ENCODE measurements at regions not wholly inside any gene's neighbourhood (a gene's known extent, or its start where the extent isn't known, plus 50 kb on each side); places are given as distances from the start of the nearest gene placed in this dataset.
"Not testable (repeated sequence)": the region's sequence is repeated elsewhere in the genome, so short reads cannot be mapped to it uniquely, and the experiment has no call there.

DNA sequence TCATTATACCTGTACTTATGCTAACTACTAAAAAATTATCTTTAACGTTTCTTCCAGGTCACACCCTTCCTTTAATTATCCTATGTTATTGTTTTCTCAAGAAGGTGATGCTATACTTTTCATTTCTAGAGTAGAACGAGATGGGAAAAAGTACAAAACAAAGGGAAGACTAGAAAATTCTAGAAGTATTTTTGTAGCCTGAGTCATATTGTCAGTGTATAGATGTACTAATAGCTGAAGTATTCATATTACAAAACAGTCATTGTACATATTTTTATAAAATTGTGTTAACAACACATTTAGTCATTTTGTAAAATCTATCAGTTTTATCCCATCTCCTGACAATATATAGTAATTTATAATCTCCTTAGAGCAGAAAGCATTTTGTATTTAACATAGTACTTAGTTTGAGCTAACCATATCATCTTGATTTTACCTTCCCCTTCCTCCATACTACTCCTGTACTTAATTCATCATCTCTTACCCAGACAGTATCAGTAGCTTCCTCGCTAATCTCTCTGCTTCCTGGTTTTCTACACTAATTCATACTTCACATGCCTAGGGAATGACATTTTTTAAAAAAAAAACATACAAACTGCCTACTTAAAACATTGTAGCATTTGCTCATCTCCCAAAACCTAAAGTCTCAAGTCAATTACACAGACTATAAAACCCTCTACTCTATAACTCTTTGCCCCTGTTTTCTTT, 920.9 kb downstream of the RPS29 start:
- Mint-ChIP-seq H3K36me3 (peaks cover 2% of the 10 kb centered on the region), H3K4me3 (no peak overlapping the region), H3K9me3 (peaks cover 0 to 7% (median 5%) of the 10 kb centered on the region in 3 donors), H3K27me3 (no peaks in the 10 kb centered on the region), H3K27ac (no peak overlapping the region), H3K4me1 (no peaks in the 10 kb centered on the region)

DNA sequence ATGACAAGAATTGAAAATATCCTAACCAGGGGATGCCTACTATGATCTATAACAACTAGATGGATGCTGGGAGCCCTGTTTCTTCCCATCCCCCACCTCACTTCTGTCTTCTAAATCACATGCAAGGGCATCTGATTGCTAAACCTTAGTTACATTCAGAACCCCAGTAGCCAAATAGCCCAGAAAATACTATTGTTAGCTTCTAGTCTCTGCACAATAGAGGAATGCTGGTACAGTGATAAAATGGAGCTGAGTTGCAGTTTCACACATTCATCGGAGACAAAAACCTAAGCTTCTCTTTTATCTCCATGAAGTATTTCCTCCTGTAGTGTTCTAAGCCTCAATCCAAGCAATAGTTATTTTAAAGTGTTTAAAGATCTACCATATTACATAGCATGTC, 942.9 kb downstream of the RPS29 start:
- Mint-ChIP-seq H3K27me3 (peaks cover 2% of the 10 kb centered on the region), H3K4me1 (no peaks in the 10 kb centered on the region), H3K36me3 (peaks cover 2% of the 10 kb centered on the region), H3K9me3 (no peaks in the 10 kb centered on the region), H3K4me3 (no peak overlapping the region), H3K27ac (no peak overlapping the region)

DNA sequence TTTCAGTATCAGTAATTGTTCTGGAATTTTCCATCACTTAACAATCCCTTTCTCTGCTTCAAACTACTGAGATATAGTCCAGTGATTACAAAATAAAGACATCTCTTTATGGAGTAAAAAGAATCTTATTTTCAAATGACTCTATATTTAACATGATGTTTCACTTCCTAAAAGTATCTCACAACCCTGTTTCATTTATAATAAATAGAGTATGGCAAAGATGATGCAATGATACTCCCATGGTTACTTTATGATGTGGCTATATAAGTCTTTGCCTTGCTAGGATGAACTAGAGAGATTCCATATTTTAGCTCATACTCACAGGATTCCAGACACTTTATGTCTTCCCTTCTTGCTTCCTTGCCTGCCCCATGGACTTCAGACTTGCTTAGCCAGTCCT, 953.5 kb upstream of the MDGA2 start:
- Mint-ChIP-seq H3K27me3 (no peaks in the 10 kb centered on the region), H3K27ac (no peak overlapping the region), H3K36me3 (peaks cover 2% of the 10 kb centered on the region), H3K4me3 (no peak overlapping the region), H3K4me1 (peaks cover 0 to 4% (median 2%) of the 10 kb centered on the region in 3 donors), H3K9me3 (peaks cover 0 to 5% (median 0%) of the 10 kb centered on the region in 3 donors)

DNA sequence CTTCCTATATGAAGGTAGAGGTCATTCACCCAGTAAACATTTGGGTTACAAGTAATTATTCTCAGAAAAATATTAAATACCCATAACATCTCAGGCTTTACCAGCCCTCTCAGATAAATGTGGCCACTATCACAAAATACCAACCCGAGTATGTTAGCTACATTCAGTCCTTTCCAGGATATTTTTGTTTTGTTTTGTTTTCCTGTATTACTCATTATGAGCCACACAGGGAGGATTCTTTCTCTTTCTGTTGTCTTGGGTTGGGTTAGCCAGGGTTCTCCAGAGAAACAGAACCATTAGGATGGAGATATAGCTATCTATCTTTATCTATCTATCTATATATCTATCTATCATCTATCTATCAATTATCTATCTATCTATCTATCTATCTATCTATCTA, 947.6 kb upstream of the MDGA2 start:
- no peak overlapping the region for H3K4me3 Mint-ChIP-seq
- no peaks in the 10 kb centered on the region for H3K27me3 Mint-ChIP-seq
- no peak overlapping the region for H3K27ac Mint-ChIP-seq
- no peaks in the 10 kb centered on the region for H3K9me3 Mint-ChIP-seq
- peaks cover 0 to under 1% (median 0%) of the 10 kb centered on the region in 3 donors for H3K4me1 Mint-ChIP-seq
- no peaks in the 10 kb centered on the region for H3K36me3 Mint-ChIP-seq

DNA sequence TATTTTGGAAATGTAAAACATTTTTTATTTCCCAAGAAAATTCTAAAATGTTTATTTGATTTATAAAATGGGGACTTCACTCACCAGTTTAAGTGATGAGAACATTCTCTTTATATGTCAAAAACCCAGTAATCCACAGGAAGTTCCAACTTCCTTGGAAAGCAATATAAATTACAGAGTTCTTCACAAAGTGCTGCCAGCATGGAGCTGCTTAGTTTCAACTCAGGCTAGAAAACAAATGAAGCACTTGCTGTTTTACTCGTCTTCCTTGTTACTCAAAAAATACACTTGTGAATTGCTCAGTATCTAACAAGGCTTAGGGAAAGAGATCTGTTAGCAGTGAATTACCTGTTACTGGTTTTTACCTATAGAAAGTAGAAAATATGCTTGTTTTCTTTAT, 942.7 kb upstream of the MDGA2 start:
- Mint-ChIP-seq H3K9me3 (no peaks in the 10 kb centered on the region), H3K4me3 (no peak overlapping the region), H3K27me3 (no peaks in the 10 kb centered on the region), H3K27ac (no peak overlapping the region), H3K4me1 (no peaks in the 10 kb centered on the region), H3K36me3 (no peaks in the 10 kb centered on the region)

DNA sequence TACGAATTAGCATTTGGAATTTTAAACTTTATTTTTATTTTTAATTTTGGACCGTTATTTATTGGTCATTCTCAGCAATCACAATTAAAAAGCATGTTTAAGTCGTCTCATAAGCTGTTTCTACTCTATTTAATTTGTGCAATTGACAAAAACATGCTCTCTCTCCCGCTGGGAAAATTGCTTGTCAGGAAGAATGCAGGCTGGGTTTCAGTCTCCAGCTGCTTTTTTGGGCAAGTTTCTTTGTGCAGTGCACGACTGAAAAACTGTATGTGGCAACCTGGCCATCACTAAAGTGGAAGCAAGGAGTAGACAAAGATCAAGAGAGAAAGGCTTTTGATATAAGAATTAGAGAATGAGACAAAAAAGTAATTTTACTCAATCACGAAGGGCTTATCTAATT, 941.5 kb upstream of the MDGA2 start:
- Mint-ChIP-seq H3K27ac (no peak overlapping the region), H3K36me3 (no peaks in the 10 kb centered on the region), H3K27me3 (no peaks in the 10 kb centered on the region), H3K9me3 (peaks cover 0 to 2% (median 0%) of the 10 kb centered on the region in 3 donors), H3K4me3 (no peak overlapping the region), H3K4me1 (no peaks in the 10 kb centered on the region)

DNA sequence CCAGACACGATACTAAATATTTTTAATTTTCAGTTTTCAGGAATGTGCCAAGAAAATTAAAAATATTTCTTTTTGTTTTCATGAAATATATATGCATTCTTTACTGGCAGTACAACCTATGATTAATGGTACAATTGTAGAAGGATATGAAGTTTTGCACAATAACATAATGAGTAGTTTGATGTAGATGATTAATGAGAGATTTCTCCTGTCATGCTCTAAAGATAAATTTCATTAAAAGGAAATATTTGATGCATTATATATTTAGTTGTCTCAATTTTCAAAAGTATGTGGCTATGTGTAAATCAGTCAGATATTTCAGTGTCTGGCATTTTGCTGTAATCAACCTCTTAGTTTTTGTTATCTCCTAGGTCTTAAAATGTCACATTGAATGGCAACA, 940.2 kb upstream of the MDGA2 start:
- Mint-ChIP-seq H3K36me3 (no peaks in the 10 kb centered on the region), H3K27me3 (no peaks in the 10 kb centered on the region), H3K4me3 (no peak overlapping the region)

DNA sequence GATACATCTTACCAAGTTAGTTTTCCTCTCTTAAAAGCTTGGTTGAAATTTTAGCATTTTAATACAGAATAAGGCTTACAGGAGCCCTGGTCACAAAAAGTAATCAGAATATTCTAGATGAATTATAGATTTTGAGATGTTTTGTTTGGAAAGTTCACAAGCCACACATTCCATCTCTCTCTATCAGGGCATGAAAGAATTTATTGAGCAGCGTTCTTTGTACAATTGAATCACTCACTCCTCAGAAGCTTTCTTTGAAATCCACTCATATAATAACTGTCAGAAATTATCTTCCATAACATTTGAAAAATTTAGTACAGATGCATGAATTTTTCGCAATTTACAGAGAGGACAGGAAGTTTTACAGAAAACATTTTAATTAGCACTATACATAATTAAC, 938.6 kb upstream of the MDGA2 start:
- Mint-ChIP-seq H3K27me3 (no peaks in the 10 kb centered on the region), H3K4me1 (no peaks in the 10 kb centered on the region), H3K9me3 (peaks cover 0 to 2% (median 1%) of the 10 kb centered on the region in 3 donors), H3K4me3 (no peak overlapping the region), H3K36me3 (no peaks in the 10 kb centered on the region), H3K27ac (no peak overlapping the region)

More for the DNA sequence above, 940.2 kb upstream of the MDGA2 start:
- H3K4me1 Mint-ChIP-seq, result no peaks in the 10 kb centered on the region
- H3K27ac Mint-ChIP-seq, result no peak overlapping the region
- H3K9me3 Mint-ChIP-seq, result peaks cover 0 to 2% (median 0%) of the 10 kb centered on the region in 3 donors

DNA sequence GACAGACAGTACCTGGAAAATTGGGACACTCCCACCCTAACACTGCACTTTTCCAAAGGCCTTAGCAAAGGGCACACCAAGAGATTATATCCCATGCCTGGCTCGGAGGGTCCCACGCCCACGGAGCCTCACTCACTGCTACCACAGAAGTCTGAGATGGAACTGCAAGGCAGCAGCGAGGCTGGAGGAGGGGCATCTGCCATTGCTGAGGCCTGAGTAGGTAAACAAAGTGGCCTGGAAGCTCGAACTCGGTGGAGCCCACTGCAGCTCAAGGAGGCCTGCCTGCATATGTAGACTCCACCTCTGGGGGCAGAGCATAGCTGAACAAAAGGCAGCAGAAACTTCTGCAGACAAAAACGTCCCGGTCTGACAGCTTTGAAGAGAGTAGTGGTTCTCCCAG, 931.6 kb upstream of the MDGA2 start:
- H3K9me3 Mint-ChIP-seq, result not testable (repeated sequence)

DNA sequence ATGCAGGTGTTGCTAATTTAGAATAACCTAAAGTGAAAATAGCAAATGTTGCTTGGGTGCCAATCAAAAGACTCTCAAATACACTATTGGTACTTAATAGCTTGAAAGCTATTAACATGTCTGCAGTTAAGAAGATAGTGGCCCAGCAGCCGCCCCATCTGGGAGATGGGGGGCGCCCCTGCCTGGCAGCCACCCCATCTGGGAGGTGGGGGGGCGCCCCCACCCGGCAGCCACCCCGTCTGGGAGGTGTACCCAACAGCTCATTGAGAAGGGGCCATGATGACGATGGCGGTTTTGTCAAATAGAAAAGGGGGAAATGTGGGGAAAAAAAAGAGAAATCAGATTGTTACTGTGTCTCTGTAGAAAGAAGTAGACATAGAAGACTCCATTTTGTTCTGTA, 923.1 kb upstream of the MDGA2 start:
- Mint-ChIP-seq H3K36me3 (no peaks in the 10 kb centered on the region), H3K27ac (no peak overlapping the region), H3K9me3 (no peaks in the 10 kb centered on the region), H3K27me3 (no peaks in the 10 kb centered on the region), H3K4me3 (no peak overlapping the region), H3K4me1 (no peaks in the 10 kb centered on the region)

More for the DNA sequence above, 931.6 kb upstream of the MDGA2 start:
- not testable (repeated sequence) for H3K27ac Mint-ChIP-seq, H3K4me1 Mint-ChIP-seq, H3K36me3 Mint-ChIP-seq, H3K27me3 Mint-ChIP-seq, H3K4me3 Mint-ChIP-seq

DNA sequence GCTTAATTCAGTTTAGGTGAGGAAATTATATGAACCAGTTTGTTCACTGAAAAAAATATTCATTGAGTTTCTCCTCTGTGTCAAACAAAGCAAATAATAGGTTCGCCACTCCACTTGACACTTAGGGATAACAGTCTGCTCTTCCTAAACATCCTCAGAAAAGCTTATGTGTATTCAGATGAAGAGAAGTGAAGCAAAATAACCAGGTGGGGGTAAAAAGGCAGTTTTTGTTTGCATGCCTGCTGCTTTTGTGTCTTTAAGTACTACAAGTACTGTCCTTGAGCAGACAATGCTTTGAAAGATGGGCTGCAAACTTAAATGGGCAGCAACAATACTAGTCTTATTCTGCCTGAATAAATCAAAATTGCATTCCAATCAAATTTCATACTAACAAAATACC, 910.7 kb upstream of the MDGA2 start:
- Mint-ChIP-seq H3K9me3 (no peaks in the 10 kb centered on the region), H3K4me1 (no peaks in the 10 kb centered on the region), H3K27ac (no peak overlapping the region), H3K4me3 (no peak overlapping the region), H3K36me3 (no peaks in the 10 kb centered on the region), H3K27me3 (no peaks in the 10 kb centered on the region)

DNA sequence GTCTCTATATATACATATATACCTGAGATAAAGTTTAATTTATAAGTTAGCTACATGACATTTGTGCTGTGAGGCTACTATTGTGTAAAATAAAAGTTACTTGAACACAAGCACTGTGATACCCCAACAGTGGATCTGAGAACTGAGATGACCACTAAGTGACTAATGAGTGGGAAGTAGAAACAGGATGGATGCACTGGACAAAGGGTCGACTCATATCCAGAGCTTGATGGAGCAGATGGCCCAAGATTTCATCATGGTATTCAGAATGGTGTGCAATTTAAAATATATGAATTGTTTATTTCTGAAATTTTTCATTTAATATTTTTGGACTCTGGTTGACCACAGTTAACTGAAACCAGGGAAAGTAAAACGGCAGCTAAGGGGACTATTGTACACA, 908.6 kb upstream of the MDGA2 start:
- H3K4me1 Mint-ChIP-seq, result no peaks in the 10 kb centered on the region
- no peaks in the 10 kb centered on the region for H3K27me3 Mint-ChIP-seq
- no peaks in the 10 kb centered on the region for H3K36me3 Mint-ChIP-seq
- H3K4me3 Mint-ChIP-seq, result no peak overlapping the region
- H3K27ac Mint-ChIP-seq, result no peak overlapping the region
- H3K9me3 Mint-ChIP-seq, result no peaks in the 10 kb centered on the region

DNA sequence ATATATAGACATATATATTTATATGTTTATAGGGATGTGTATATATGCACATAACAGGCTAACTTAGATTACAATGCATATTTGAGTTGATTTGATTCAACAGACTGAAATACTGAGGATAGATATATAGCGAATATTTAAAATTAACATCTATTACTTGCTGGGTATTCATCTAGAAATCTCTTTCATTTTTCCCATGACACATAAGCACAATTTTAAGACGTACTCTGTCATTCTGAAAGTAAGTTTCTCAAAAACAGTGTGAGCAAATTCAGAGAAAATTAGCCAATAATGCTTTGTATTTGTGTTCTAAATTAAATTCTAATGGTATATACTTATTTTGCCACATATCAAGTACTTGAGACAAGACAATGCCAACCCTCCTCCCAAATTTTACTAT, 907.5 kb upstream of the MDGA2 start:
- Mint-ChIP-seq H3K36me3 (no peaks in the 10 kb centered on the region), H3K4me3 (no peak overlapping the region), H3K9me3 (no peaks in the 10 kb centered on the region), H3K27me3 (no peaks in the 10 kb centered on the region), H3K27ac (no peak overlapping the region), H3K4me1 (no peaks in the 10 kb centered on the region)

DNA sequence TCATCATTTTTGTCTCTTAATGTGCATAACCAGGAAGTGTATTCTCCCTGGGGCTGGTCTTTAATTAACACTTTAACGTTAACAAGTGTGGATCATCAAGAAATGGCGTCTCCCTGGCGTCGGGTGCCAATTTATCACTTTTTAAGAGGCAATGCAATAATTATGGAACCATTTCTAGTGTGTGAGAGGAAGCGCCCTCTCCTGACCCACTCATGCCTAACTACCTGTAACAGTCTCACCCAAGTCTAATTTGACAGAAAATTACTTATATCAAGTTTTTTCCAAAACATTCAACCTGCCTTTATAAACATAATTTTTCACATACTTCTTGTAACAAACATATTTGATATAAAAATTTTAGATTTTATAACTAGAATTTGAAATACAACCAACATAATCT, 905.3 kb upstream of the MDGA2 start:
- Mint-ChIP-seq H3K27me3 (no peaks in the 10 kb centered on the region), H3K4me1 (no peaks in the 10 kb centered on the region), H3K4me3 (no peak overlapping the region), H3K27ac (no peak overlapping the region), H3K9me3 (no peaks in the 10 kb centered on the region), H3K36me3 (no peaks in the 10 kb centered on the region)

DNA sequence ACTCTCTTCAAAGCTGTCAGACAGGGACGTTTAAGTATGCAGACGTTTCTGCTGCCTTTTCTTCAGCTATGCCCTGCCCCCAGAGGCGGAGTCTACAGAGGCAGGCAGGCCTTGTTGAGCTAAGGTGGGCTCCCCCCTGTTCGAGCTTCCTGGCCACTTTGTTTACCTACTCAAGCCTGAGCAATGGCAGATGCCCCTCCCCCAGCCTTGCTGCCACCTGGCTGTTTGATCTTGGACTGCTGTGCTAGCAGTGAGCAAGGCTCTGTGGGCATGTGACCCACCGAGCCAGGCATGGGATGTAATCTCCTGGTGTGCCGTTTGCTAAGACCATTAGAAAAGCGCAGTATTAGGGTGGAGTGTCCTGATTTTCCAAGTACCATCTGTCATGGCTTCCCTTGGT, 900.4 kb upstream of the MDGA2 start:
- peaks cover under 1 to 5% (median 4%) of the 10 kb centered on the region in 3 donors for H3K9me3 Mint-ChIP-seq
- H3K27ac Mint-ChIP-seq, result no peak overlapping the region
- no peaks in the 10 kb centered on the region for H3K27me3 Mint-ChIP-seq
- no peaks in the 10 kb centered on the region for H3K36me3 Mint-ChIP-seq
- no peak overlapping the region for H3K4me3 Mint-ChIP-seq
- no peaks in the 10 kb centered on the region for H3K4me1 Mint-ChIP-seq

DNA sequence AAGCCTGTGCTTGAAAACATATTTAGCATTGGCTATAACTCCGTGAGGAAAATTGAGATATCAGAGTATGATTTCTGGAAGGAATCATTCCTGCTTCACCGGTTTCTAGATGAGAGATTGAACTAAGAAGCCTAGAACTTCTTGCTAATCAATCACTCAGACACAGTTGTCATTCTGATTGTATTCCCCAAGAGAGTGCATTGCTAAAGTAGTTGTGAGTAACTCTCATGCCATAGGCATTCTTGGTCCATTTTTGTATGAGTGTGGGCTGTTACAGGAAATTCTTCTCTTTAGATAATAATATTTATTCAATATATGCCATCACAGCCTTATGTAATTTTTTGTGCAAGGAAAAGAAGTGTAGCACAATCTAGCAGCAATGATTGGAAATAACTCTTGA, 893.3 kb upstream of the MDGA2 start:
- Mint-ChIP-seq H3K36me3 (no peaks in the 10 kb centered on the region), H3K27ac (no peak overlapping the region), H3K27me3 (no peaks in the 10 kb centered on the region), H3K9me3 (peaks cover 1 to 15% (median 4%) of the 10 kb centered on the region in 3 donors), H3K4me3 (no peak overlapping the region), H3K4me1 (no peaks in the 10 kb centered on the region)

Measured in IgD-negative memory B cell (primary cell).